ENCODE measurements at regions not wholly inside any gene's neighbourhood (a gene's known extent, or its start where the extent isn't known, plus 50 kb on each side); places are given as distances from the start of the nearest gene placed in this dataset.

- TF ChIP-seq POLR2A (IDR thresholded peaks at IDR 0.05) (no peak), CTCF (IDR thresholded peaks at IDR 0.05) (no peak)
Measured at GRCh38 chr3:51593697-51594096, 55.2 kb downstream of the RAD54L2 start.

Measured in Peyer's patch (tissue), 4 donors.